Astrocyte (in vitro differentiated cells and primary cell): ENCODE measurements at regions not wholly inside any gene's neighbourhood (a gene's known extent, or its start where the extent isn't known, plus 50 kb on each side); places are given as distances from the start of the nearest gene placed in this dataset.

ENCODE experiments used
- DNase-seq: peaks from one replicate; pipeline ENCODE4 v3.0.0-alpha.2; 2010; ENCODE audit warnings: low read depth
- FAIRE-seq: peaks from 2 replicates; lab custom pipeline; 2011; peaks lifted over from hg19 to GRCh38; lab: Jason Lieb, UNC
- H2AFZ ChIP-seq: 2 replicates; pipeline ENCODE4 v1.6.0; 2012; ENCODE audit warnings: low read depth, low read length, inconsistent platforms
- H3K27ac ChIP-seq: 2 replicates; pipeline ENCODE4 v1.5.1; 2011; ENCODE audit warnings: low read depth, low read length, inconsistent platforms
- H3K27me3 ChIP-seq: 2 replicates; pipeline ENCODE4 v1.6.0; 2011; ENCODE audit warnings: low read length, inconsistent platforms; ENCODE audit not compliant: insufficient read depth
- H3K36me3 ChIP-seq: 2 replicates; pipeline ENCODE4 v1.5.1; 2011; ENCODE audit warnings: low read length, inconsistent platforms; ENCODE audit not compliant: insufficient read depth
- H3K4me1 ChIP-seq: 2 replicates; pipeline ENCODE4 v1.5.1; 2011; ENCODE audit warnings: low read length, inconsistent platforms; ENCODE audit not compliant: insufficient read depth
- H3K4me2 ChIP-seq: 2 replicates; pipeline ENCODE4 v1.6.0; 2012; ENCODE audit warnings: low read length, inconsistent platforms
- H3K4me3 ChIP-seq: 2 replicates; pipeline ENCODE4 v1.5.1; 2011; ENCODE audit warnings: low read depth, mild to moderate bottlenecking, low read length, inconsistent platforms; ENCODE audit not compliant: insufficient read depth
- H3K79me2 ChIP-seq: 2 replicates; pipeline ENCODE4 v1.6.0; 2012; ENCODE audit warnings: mild to moderate bottlenecking, low read length, inconsistent platforms; ENCODE audit not compliant: insufficient read depth
- H3K9ac ChIP-seq: 2 replicates; pipeline ENCODE4 v1.6.0; 2012; ENCODE audit warnings: mild to moderate bottlenecking, low read length, inconsistent platforms
- H3K9me3 ChIP-seq: 2 replicates; pipeline ENCODE4 v1.5.1; 2012; ENCODE audit warnings: low read depth, mild to moderate bottlenecking, low read length, inconsistent platforms; ENCODE audit not compliant: insufficient read depth
- H4K20me1 ChIP-seq: 2 replicates; pipeline ENCODE4 v1.6.0; 2012; ENCODE audit warnings: low read length, inconsistent platforms; ENCODE audit not compliant: insufficient read depth
- H3K27ac Mint-ChIP-seq: one replicate; pipeline ENCODE4 v1.8.0; 2021; ENCODE audit warnings: mild to moderate bottlenecking, mixed read lengths; ENCODE audit not compliant: unreplicated experiment
- H3K27me3 Mint-ChIP-seq: one replicate; pipeline ENCODE4 v1.8.0; 2021; ENCODE audit warnings: low read depth, mixed read lengths; ENCODE audit not compliant: unreplicated experiment
- H3K36me3 Mint-ChIP-seq: one replicate; pipeline ENCODE4 v1.8.0; 2021; ENCODE audit warnings: low read depth, mixed read lengths; ENCODE audit not compliant: unreplicated experiment
- H3K4me1 Mint-ChIP-seq: one replicate; pipeline ENCODE4 v1.8.0; 2021; ENCODE audit warnings: low read depth, mixed read lengths; ENCODE audit not compliant: unreplicated experiment
- H3K4me3 Mint-ChIP-seq: one replicate; pipeline ENCODE4 v1.8.0; 2021; ENCODE audit warnings: mild to moderate bottlenecking, moderate library complexity, mixed read lengths; ENCODE audit not compliant: unreplicated experiment
- H3K9me3 Mint-ChIP-seq: one replicate; pipeline ENCODE4 v1.8.0; 2021; ENCODE audit warnings: mild to moderate bottlenecking, mixed read lengths; ENCODE audit not compliant: unreplicated experiment
- CTCF ChIP-seq: IDR thresholded peaks from 2 replicates; pipeline ENCODE4 v1.5.1; 2011; ENCODE audit warnings: low read depth, mild to moderate bottlenecking, inconsistent platforms, low read length, moderate library complexity; ENCODE audit not compliant: insufficient read depth
- EZH2 ChIP-seq: IDR thresholded peaks from 2 replicates; pipeline ENCODE4 v1.6.1; 2012; ENCODE audit warnings: mild to moderate bottlenecking, low read length, inconsistent platforms; ENCODE audit not compliant: insufficient read depth

- Histone ChIP-seq H3K36me3 (no peaks in the 10 kb centered on the region), H4K20me1 (no peaks in the 10 kb centered on the region), H2AFZ (no peak overlapping the region), H3K27me3 (no peaks in the 10 kb centered on the region), H3K27ac (no peak overlapping the region), H3K79me2 (no peaks in the 10 kb centered on the region), H3K4me2 (no peak overlapping the region), H3K4me1 (no peaks in the 10 kb centered on the region), H3K9me3 (no peaks in the 10 kb centered on the region), H3K4me3 (no peak overlapping the region), H3K9ac (no peak overlapping the region)
- Mint-ChIP-seq H3K27ac (no peak overlapping the region), H3K27me3 (no peaks in the 10 kb centered on the region), H3K4me1 (peaks cover 7% of the 10 kb centered on the region), H3K36me3 (peaks cover 2% of the 10 kb centered on the region), H3K4me3 (no peak overlapping the region), H3K9me3 (peaks cover 4% of the 10 kb centered on the region)
- TF ChIP-seq EZH2 (no peak), CTCF (no peak)
- peak; percentile 28 for DNase-seq
- FAIRE-seq, result peak; percentile 20
Observed at GRCh38 chr18:67590571-67591141, 74.1 kb upstream of the DSEL start.

DNA sequence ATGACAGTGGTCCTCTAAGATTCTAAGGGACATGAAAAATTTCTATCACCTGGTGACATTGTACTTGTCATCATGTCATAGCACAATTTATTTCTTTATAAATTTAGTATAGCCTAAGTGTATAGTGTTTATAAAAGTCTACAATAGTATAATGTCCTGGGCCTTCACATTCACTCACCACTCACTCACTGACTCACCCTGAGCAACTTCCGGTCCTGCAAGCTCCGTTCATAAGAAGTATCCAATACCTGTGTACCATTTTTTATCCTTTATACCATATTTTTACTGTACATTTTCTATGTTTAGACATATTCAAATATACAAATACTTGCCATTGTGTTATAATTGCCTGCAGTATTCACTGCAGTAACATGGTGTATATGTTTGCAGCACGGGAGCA lies 72.8 kb upstream of the DSEL start:
- FAIRE-seq (no peak), DNase-seq (no peak)
- H3K4me1 ChIP-seq, result no peaks in the 10 kb centered on the region

More for the DNA sequence above, 72.8 kb upstream of the DSEL start:
- Histone ChIP-seq H3K79me2 (no peaks in the 10 kb centered on the region), H3K9ac (no peak overlapping the region), H3K4me2 (no peak overlapping the region), H3K9me3 (no peaks in the 10 kb centered on the region), H3K27me3 (no peaks in the 10 kb centered on the region), H3K4me3 (no peak overlapping the region), H4K20me1 (no peaks in the 10 kb centered on the region), H2AFZ (no peak overlapping the region), H3K27ac (no peak overlapping the region), H3K36me3 (no peaks in the 10 kb centered on the region)
- Mint-ChIP-seq H3K9me3 (no peaks in the 10 kb centered on the region), H3K4me1 (peaks cover 7% of the 10 kb centered on the region), H3K27me3 (no peaks in the 10 kb centered on the region), H3K4me3 (no peak overlapping the region), H3K27ac (no peak overlapping the region), H3K36me3 (no peaks in the 10 kb centered on the region)
- no peak for TF ChIP-seq CTCF
- no peak for TF ChIP-seq EZH2
